GM19043 (cell line): ENCODE measurements at regions not wholly inside any gene's neighbourhood (a gene's known extent, or its start where the extent isn't known, plus 50 kb on each side); places are given as distances from the start of the nearest gene placed in this dataset.
"Not testable (repeated sequence)": the region's sequence is repeated elsewhere in the genome, so short reads cannot be mapped to it uniquely, and the experiment has no call there.

Source experiments
- ATAC-seq: cut with Tn5 transposase; IDR thresholded peaks from one replicate; pipeline ENCODE4 v1.9.1; 2021; ENCODE audit warnings: low read depth; ENCODE audit not compliant: unreplicated experiment

DNA sequence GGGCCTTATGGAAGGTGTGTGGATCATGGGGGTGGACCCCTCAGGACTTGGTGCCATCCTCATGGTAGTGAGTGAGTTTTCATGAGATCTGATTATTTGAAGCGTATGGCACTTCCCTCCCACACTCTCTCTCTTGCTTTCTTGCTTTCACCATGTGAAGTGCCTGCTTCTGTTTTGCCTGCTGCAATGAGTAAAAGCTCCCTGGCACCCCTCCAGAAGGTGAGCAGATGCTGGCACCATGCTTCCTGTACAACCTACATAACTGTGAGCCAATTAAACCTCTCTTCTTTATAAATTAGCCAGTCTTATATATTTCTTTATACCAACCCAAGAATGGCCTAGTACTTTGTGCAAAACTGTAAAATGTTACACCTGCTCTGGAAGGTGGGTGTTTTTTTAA, 396.8 kb upstream of the HS3ST5 start:
- no peak for ATAC-seq

DNA sequence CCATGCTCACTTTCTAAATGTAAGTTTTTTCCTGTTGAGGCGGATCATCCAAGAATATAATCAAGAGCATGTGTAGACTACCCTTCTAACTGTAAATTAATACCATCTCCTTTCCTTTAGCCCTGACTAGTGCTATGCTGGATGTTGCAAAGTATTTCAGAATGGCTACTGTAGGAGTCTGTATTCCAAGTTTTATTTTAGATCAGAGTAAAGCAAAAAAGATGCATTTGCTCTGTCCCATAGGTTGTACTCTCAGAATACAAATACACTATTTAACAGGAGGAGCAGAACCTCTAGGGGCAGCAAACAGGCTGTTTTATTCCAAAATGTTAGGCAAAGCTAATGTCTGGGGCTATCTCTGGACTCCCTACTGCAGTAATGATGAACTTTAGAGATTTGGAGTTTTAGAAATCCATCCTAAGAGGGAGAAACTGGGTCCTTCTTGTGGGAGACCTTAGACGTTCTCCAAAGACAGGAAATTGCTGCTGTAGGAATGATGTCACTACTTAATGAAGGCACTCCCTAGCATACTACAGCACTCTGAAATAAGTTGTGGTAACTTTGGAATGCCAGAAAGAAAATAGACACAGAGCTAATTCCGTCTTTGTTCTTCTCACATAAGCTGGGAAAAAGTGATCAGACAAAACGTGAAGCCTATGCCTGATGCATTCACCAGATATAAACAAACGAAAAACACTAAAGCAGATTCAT, 392.4 kb upstream of the HS3ST5 start:
- no peak for ATAC-seq

DNA sequence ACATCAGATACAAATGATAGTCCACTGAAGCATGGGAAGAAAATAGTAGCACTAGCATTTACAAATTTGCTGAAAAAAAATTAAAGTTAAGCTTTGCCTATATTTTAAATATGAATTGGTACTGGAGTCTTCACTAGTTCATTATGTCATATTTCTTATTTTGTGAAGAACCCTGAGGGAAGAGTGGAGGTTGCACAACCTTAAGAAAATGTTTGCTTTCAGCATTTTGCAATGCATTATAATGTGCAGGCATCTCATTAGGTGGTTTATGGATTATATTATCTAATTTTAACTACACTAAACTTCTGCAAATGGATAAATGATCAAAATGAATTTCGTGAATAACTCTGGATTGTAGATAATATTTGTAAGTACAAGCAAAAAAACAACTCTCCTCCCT, 390.8 kb upstream of the HS3ST5 start:
- ATAC-seq = no peak

DNA sequence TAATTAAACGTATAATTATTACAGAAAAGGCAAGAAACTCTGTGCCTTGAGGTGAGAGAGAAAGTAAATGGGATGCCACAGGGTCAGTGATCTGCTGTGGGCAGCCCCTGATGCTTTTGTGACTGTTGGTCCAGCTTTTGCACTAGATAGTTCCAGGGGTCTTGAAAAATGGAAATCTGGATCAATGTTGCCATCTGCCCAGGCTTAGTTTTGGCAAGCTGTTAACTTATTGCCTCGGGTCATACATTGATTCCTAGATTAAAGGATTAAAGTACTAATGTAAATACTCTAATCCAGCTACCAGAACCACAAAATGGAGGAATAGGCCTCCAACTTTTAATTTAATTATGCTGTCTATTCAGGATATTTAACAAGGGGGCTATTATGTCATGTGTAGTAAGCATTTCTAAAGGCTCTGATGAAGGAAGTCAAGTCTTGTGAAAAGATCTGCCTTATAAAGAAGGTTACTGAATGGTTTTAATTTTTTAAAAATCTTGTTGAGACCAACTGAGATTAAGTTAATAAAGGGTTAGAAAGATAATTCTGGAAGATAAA, 376.0 kb upstream of the HS3ST5 start:
- no peak for ATAC-seq

DNA sequence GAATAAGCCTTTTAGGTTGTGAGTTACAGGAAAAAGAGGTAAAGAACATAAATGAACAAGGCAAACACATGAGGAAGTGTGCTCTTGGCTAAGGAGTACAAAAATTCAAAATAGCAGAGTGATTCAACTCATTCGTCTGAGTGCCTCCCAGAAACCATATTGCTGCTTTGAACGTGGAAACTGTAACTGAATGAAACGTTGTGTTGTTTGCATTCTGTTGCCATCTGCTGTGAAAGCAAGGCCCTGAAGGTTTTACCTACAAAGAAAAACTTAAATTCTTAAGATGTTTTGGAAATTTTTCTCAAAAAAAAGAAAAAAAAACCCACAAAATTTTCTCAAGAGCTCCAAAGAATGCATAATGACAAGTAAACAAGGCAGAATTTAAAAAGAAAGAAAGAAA, 375.4 kb upstream of the HS3ST5 start:
- no peak for ATAC-seq

DNA sequence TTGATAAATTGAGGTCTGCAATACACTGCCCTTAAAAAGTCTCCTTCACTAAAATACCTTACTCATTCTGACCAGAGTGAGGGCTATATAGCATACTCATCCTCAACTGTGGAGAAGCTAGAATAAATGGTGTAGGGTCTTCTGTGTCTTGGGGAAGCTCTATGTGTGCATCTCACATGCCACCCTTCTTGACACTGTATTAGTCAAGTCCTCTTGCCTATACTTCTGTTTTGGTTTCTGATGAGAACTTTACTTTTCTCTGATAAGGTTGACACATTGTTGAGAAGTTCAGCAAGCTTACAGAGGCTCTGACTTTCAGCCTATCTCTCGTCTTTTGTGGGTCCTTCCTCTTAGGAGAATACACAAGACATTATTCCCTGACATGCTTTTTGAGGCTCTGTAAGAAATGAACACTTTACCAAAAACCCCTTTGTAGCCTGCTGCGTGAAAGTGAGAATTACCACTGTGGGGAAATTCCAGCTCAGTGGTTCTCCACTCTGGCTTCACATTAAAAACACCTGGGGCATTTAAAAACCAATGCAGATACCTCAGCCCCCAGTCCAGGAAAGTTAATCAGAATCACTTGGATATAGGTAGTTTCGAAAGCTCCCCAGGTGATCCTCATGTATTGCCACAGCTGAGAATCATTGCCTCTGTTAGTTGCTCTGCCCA, 372.1 kb upstream of the HS3ST5 start:
- ATAC-seq = no peak

DNA sequence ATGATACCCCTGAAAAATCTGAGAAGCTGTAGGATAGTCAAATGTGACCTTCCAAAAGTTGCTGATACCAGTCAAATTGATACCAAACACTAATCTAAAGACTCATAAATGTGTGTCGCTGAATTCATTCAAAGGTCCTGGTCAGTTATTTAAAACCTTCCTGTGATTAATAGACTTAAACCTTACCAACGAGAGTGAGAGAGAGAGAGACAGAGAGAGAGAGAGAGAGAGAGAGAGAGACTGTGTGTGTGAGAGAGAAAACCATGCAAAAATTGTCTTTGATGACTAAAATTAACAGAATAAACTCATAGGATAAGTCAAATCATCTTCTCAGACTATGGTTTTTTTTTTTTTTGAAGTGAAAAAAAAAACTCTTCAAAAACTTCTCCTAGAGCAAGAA, 370.9 kb upstream of the HS3ST5 start:
- ATAC-seq = no peak

DNA sequence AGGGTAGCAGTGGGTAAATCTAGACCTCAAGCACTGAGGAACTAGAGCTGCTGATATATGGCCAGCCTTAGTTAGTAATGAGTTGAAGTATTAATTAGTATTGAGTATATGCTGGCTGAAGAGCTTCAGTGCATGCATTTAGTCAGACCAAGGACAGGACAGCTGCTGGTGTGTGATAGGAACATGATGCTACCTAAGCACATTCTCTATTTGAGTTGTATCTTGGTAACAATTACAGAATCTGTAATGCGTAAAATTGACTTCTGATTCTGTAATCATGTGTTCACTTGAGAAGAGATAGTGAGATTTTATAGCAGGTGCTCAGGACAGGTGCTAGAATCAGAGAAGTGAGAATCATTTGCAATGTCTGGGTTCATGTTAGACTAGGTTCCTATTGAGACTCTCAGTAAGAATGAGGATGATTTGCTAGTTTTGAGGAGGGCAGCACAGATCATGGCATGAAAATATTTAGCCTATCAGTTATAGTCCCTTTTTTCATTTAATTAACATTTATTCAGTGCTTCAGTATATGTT, 369.4 kb upstream of the HS3ST5 start:
- ATAC-seq = no peak

DNA sequence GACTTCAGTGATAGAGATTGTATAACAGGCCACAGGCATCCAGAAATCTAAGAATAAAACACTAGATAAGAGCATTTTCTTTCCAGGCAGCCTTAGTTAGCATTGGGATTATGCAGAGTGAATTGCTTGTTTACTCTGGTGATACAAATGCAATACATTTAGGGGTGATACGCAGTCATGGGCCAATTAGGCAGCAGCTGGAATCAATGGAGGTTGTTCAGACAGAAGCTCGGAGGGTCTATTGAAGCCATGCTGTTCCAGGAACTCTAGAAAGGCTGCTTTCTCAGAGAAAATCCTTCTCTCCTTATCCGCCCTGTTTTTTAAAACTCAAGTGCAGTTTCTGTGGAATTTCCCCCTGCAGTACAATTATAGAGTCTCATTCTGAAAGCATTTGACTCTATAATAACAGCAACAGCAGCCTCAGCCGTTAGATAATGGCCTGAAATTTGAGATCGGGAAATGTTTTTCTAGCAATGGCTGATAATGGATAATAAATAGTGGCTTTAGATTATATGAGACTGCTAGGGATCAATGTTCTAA, 364.3 kb upstream of the HS3ST5 start:
- ATAC-seq = no peak

DNA sequence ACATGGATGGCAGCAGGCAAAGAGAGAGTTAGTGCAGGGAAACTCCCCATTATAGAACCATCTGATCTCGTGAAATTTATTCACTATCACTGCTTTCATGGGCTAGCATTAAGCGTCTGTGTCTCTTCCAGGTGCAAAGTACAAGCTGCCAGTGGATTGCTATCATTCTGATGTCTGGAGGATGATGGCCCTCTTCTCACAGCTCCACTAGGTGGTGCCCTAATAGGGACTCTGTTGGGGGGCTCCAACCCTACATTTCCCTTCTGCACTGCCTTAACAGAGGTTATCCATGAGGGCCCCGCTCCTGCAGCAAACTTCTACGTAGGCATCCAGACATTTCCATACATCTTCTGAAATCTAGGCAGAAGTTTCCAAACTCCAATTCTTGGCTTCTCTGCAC, 347.8 kb upstream of the HS3ST5 start:
- ATAC-seq = no peak

DNA sequence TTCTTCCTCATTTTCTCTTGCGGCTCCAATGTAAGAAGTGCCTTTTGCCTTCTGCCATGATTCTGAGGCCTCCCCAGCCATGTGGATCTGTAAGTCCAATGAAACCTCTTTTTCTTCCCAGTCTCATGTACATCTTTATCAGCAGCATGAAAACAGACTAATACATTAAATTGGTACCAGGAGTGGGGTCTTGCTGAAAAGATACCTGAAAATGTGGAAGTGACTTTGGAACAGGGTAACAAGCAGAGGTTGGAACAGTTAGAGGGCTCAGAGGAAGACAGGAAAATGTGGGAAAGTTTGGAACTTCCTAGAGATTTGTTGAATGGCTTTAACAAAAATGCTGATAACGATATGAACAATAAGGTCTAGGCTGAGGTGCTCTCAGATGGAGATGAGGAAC, 316.7 kb upstream of the HS3ST5 start:
- ATAC-seq = no peak

DNA sequence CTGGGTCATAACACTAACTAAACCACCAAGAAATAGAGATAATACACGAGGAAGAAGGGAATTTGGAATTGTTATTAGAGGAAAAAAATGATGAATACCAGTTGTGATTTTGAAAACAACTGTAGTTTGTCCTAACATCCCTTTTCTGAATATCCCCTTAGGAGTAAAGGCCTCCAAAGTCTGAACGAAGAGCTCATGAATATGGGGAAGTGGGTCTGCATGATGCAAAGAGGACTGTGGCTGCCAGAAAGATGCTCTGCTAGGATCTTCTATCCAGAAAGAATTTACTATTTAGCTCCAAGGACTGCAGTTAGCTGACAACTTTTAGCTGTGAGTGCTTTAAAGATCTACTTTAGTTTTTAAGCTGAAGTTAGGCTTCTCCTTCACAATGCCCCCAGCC, 308.8 kb upstream of the HS3ST5 start:
- no peak for ATAC-seq

DNA sequence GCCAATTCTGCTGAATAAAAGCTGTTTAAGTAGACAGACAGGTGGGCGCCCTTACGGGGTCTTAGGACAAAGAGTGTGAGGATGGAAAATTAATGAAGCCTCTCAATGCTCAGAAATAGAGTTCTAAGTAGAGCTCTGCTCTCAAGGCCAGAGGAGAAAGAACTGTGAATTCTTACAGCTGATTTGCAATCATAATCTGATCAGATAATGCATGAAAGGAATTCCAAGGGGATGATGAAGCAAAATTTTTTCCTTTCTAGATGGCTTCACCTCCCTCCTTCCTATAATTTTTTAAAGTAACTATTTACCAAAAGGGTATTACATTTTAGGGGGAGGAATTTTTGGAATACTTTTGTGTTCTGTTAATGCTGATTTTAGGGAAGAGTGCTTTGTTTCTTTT, 308.1 kb upstream of the HS3ST5 start:
- no peak for ATAC-seq

DNA sequence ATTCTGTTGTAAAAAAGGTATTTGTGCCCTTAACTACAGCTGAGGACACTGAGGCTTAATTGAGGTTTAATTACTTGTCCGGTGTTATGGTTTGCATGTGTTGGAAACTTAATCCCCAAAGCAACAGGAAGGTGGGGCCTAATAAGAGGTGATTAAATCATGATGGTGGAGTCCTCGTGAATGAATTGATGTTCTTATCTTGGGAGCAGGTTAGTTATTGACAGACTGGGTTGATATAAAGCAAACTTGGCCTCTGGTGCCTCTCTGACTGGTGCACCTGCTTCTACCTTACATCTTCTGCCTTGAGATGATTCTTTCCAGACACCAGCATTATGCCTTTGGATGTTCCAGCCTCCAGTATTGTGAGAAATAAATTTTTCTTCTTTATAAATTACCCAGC, 306.5 kb upstream of the HS3ST5 start:
- ATAC-seq = no peak

DNA sequence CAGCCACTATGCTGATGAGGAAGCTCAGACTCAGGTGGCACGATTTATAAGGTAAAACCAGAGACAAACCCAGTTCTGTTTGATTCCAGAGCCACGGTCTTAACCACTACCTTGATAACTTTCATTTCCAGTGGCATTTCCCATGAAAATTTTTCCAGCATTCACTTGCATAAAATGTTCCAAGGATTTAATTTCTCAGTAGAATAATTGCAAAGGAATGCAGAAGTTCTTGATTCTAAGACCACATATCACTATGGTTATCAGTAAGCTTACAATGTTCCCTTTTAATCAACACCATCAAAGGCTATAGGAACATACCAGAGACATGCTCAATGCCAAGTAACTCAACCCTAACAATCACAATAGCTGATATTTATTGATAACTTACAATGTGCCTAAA, 306.0 kb upstream of the HS3ST5 start:
- ATAC-seq = no peak

DNA sequence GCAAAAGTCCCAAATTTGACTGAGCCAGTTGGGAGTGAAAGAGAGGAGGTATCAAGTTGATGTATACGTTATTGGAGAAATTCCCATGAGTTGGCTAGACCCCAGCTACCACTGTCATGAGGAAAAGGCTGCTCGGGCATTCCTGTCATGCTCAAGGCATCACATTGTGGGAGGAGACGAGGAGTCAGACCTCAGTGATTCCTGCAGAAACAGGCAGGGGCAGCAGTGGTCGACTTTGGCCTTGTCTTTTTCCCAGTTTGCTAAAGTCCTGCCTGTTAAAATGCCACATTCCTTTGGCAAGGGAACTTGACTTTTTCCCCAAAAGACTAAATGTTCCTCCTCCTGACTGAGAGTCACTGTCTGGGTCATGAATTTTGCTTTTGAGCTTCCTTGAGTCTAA, 295.5 kb upstream of the HS3ST5 start:
- no peak for ATAC-seq

DNA sequence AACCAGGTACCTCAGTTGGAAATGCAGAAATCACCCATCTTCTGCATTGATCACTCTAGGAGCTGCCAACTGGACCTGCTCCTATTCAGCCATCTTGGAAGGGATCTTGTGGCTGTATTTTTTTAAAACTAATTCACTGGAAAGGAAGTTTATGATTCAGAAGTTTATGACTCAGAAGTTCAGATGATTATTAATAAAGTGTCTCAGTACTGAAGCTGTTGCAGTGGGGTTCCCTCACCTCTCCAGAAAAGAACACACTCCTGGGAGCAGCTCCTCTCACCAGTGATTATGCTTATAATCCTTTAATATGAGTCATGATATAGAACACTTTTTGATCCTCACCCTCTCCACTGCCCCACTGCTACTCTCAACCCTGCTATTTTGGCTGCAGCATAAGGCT, 291.2 kb upstream of the HS3ST5 start:
- no peak for ATAC-seq

DNA sequence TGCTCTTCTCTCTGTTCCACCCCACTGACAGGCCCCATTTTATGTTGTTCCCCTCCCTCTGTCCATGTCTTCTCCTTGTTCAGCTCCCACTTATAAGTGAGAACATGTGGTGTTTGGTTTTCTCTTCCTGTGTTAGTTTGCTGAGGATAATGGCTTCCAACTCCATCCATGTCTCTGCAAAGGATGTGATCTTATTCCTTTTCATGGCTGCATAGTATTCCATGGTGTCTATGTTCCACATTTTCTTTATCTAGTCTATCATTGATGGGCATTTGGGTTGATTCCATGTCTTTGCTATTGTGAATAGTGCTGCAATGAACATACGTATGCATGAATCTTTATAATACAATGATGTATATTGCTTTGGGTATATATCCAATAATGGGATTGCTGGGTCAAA, 283.4 kb upstream of the HS3ST5 start:
- ATAC-seq = not testable (repeated sequence)

DNA sequence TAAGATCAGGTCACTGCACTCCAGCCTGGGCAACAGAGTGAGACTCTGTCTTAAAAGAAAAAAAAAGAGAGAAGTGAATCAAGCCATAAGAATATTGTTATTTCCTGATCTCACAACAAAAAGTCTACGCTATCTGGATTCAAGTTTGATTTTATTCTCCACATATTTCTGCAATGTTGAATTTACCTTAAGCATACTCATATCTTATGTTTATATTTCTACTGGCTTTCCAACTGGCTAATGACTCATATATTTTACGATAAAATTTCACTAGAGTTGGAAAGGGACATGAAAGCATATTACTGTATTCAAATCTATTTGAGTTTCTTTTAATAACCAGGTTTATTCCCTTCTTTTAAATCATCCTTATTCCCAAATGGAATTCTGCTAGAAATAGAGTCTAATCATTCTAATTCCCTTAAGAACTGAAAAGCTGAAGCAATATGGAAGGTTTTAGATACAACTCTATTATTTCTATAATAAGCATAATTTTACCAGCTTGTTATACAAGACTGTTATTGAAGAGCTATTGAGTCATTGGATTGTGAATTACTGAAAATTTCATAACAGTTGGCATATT, 276.9 kb upstream of the HS3ST5 start:
- ATAC-seq = no peak

DNA sequence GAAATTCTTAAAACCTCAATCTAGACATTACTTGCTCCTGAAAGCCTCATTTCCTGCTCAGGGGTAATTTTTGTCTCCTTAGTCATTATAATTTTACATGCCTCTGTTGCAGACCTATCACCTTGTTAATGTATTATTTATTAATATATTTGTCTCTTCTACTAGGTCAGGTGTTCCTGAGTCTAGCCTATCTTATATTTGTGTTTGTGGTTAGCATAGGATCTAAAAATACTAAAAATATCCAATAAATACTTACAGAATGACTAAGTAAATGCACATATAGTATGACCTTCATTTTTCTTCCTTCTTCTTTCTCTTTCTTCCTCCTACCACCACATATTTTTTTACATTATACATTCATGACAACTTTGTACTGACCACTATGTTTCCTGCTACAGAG, 268.9 kb upstream of the HS3ST5 start:
- no peak for ATAC-seq

DNA sequence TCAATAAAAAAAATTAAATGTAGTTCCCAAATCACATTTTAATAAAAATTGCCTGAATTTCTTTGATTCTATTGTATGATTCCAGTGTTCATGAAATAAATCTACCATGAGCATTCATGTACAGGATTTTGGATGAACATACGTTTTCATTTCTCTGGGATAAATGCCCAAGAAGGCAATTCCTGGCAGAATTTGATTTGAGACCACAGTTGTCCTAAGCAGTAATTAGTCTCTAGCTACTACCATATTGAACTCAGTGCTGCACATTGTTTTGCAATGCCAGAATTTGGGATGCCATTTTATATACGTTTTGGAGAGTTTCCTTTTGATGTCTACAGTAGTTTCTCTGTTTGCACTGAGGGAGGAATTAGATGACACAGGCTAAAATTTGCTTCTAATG, 265.3 kb upstream of the HS3ST5 start:
- ATAC-seq = no peak
